HG02623 (cell line): ENCODE measurements at regions not wholly inside any gene's neighbourhood (a gene's known extent, or its start where the extent isn't known, plus 50 kb on each side); places are given as distances from the start of the nearest gene placed in this dataset.

Experiments
- ATAC-seq: cut with Tn5 transposase; IDR thresholded peaks from one replicate; pipeline ENCODE4 v1.9.1; 2021; ENCODE audit warnings: moderate library complexity; ENCODE audit not compliant: unreplicated experiment

- no peak for ATAC-seq
Measured at GRCh38 chr6:84361372-84362192, 134.1 kb upstream of the CEP162 start.

GRCh38 chr6:84360039-84360438, 132.6 kb upstream of the CEP162 start:
- ATAC-seq: no peak

- no peak for ATAC-seq
Measured at GRCh38 chr6:84358581-84358980, 131.1 kb upstream of the CEP162 start.

- ATAC-seq: no peak
Measured at GRCh38 chr6:84357631-84358030, 130.2 kb upstream of the CEP162 start.

- ATAC-seq: no peak
Measured at GRCh38 chr6:84356907-84357306, 129.5 kb upstream of the CEP162 start.

DNA sequence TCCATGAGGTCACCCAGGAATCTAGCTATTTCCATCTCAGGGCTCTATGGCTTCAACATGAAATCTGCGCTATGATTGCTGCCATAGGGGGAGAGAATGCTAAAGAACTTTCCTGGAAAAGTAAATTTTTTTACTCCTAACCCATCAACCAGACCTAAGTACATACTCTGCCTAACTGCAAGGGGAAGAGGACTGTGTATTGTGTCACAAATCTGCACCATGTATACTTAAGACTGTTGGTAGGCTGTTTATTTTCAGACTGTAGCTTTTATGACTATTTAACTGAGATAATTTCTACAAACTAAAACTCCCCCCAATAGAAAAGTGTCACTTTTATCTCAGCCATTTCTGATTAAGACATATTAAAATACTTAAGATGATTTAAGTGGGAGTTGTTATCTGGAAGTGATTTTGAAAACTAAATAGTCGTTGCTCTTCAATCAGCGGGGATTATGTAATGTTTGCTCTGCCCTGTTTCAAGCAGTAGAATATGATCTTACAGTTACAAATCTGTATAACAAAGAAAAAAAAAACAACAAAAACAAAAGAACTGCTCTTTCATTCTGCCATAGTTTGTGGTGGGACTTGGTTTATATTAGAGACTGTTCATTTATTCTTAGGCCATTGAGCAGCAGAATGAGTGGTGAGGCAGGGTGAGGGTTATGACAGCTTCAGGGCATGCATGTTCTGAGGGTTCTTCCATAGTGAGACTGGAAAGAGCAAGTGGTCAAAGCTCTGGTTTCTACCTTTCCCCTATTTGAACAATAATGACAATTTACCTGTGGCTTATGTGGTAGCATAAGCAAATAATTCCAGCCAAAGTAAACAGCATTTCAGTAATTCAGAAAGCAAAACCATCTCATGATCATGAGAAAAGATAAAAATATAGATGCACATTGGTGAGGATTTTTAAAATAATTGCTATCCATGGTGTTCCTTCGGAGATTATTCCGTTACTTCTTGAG, 126.3 kb upstream of the CEP162 start:
- ATAC-seq: no peak

DNA sequence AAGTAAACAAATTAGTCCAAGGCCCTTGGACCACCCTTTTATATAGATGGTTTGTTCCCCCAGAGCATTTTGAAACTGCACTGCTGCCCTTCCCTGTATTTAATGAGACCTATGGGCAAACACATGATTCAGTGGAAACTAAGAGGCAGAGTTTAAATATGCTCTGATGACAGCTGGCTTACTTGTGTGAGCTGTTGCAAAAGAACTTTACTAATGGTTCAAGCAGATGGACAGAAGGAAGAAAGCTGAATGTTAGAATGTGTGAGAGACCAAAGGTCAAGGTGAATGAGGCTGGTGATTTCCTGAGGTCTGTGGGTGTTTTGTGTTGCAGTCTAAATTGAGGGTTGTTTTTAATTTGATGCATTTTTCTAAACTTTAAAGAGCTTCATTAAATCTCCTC, 123.0 kb upstream of the CEP162 start:
- ATAC-seq: no peak

GRCh38 chr6:84349542-84349941, 122.1 kb upstream of the CEP162 start:
- no peak for ATAC-seq

- no peak for ATAC-seq
Measured at GRCh38 chr6:84348801-84349200, 121.4 kb upstream of the CEP162 start.

DNA sequence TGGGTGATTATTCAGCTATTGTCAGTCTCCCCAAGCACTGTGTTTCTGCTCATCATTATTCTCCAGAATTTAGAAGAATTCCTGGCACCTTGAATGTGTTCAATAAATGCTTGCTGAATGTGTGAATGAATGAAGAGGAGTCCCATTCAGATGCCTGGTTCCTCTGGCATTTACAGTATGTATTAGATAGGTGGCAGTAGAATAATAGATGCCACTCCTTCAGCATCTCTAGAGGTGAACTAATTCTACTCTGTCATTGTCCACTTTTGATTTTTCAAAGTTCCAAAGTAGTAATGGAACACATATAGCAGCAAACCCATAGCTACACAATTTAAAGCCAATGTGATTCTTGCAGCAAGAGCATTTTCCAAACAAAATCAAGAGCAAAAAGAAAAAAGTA, 118.9 kb upstream of the CEP162 start:
- ATAC-seq: no peak

DNA sequence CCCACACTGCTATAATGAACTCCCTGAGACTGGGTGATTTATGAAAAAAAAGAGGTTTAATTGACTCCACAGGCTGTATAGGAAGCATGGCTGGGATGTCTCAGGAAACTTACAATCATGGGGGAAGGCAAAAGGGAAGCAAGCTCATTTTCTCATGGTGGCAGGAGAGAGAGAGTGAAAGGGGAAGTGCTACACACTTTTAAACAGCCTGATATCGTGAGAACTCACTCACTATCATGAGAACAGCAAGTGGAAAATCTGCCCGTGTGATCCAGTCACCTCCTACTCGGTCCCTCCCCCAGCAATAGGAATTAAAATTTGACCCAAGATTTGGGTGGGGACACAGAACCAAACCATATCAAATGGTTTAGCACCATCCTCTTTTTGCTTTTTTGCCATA, 116.6 kb upstream of the CEP162 start:
- ATAC-seq: no peak

DNA sequence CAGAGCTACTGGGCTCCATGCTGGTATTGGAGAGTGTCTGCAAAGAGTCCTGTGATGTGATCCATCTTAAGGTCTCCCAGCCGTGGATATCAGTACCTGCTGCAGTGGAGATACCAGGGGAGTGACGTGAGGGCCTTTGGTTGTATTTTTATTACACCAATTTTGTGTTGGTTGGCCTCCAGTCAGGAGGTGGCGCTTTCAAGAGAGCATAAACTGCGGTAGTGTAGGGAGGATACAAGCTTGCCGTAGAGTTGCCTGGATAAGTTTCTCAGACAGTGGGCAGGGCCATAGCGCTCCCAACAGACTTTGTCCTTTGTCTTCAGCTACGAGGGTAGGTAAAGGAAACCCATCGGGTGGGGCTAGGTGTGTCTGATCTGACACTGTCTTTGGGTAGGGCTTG, 113.0 kb upstream of the CEP162 start:
- no peak for ATAC-seq

GRCh38 chr6:84333842-84334241, 106.4 kb upstream of the CEP162 start:
- ATAC-seq: no peak

GRCh38 chr6:84332139-84333034, 104.9 kb upstream of the CEP162 start:
- ATAC-seq: peak; percentile 95

DNA sequence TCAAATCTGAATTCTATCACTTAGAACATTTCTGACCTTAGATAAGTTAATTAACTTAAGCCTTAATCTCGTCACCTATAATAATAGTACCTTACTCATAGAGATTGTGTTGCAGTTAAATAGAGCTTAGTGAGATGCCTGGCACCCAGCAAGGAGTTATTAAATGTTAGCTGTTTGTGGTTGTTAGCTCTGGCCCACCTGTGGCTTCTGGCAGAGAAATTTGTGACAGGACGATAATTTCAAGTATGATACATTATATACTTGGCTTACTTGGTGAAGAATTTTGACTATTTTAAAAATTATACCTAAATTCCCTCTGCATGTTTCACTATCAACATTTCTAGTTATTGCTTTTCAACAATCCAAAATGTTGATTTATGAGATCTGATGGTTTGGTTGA, 102.9 kb upstream of the CEP162 start:
- no peak for ATAC-seq

DNA sequence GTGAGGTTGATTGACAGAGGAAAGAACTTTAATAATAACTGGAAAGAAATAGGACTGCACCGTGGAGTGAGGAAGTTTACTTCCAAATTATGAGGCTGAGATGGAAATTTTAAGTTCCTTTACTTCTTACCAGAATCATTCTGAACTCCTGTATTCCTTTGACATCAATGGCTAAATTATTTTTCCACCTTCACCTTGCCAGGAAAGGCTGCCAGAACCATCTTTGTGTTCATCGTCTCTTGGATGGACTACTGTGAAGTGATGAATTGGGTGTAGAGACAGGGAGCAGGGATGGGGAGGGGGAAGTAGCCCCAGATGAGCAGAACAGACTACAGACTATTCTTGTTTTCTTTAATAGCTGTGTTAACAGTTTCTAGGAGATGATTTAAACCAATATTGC, 102.1 kb upstream of the CEP162 start:
- no peak for ATAC-seq

DNA sequence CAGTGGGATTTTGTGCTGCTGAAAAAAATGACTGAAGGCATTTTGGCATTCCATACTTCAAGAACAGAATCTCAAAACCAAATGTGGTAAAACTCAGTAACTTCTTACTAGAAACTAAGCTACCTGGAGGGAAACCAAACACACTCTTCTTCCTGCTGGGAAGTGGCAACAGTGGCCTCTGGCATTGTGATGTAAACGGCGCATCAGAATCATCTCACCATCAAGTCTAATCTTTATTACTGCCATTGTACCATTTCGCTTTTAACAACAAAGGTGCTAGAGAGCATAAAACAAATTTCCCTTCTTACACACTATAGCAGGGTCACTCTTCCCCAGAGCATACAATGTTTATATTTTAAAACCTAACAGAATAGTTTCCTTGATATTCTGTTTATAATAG, 101.6 kb upstream of the CEP162 start:
- ATAC-seq: no peak

DNA sequence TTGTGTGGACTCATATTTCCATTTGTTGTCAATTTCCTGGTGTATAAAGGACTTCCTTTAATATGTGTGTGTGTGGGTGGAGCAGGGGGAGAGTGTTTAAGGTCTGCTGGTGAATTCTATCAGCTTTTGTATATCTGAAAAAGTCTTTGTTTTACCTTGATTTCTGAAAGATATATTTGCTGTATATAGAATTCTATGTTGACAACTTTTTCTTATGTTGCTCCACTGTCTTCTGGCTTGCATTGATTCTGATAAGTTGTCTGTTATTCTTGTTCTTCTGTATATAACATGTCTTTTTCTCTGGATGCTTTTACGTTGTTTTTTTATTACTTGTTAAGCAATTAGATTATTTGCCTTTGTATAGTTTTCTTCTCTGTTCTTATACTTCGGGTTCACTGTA, 90.0 kb upstream of the CEP162 start:
- ATAC-seq: no peak

- ATAC-seq: no peak
Measured at GRCh38 chr6:84314377-84314898, 87.0 kb upstream of the CEP162 start.

GRCh38 chr6:84309336-84309735, 81.9 kb upstream of the CEP162 start:
- ATAC-seq: no peak

DNA sequence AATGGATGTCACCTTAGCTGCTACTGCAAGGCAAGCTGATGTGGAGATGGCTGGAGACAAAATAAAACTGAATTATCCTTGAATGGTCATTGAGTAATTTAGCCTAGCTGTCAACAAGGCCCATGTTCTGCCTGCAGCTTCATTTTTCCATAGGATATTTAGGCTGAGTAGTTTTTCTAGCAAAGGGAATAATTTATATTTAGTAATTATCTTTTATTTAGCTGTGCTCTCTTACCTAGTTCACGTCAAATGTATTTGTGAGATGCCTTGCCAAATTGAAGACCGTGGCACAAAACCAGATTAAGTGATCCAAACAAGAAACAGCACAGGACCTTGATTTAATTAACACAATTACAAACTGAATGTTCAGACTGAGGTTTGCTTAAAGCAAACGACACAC, 77.4 kb upstream of the CEP162 start:
- ATAC-seq: no peak
